DOHH2 (cell line): ENCODE measurements at regions not wholly inside any gene's neighbourhood (a gene's known extent, or its start where the extent isn't known, plus 50 kb on each side); places are given as distances from the start of the nearest gene placed in this dataset.

Source experiments
- H3F3A ChIP-seq: fragments of 200-600 bp; sonication (generic), shearing (Covaris generic); 2 replicates; pipeline ENCODE4 v1.6.0; 2016; ENCODE audit warnings: antibody characterized with exemption, mild to moderate bottlenecking; ENCODE audit not compliant: control insufficient read depth, insufficient read depth
- H3K27ac ChIP-seq: fragments of 200-600 bp; sonication (generic); 2 replicates; pipeline ENCODE4 v1.5.1; 2014; ENCODE audit warnings: low read depth, mild to moderate bottlenecking, low read length, moderate library complexity
- H3K27me3 ChIP-seq: fragments of 200-600 bp; sonication (generic); 2 replicates; pipeline ENCODE4 v1.6.1; 2014; ENCODE audit warnings: mild to moderate bottlenecking, low read length, mixed read lengths; ENCODE audit not compliant: control insufficient read depth
- H3K36me3 ChIP-seq: fragments of 200-600 bp; sonication (generic); 2 replicates; pipeline ENCODE4 v1.6.1; 2014; ENCODE audit warnings: mild to moderate bottlenecking, low read length, moderate library complexity, mixed read lengths; ENCODE audit not compliant: control insufficient read depth
- H3K4me1 ChIP-seq: fragments of 200-600 bp; sonication (generic); 2 replicates; pipeline ENCODE4 v1.6.1; 2014; ENCODE audit warnings: mild to moderate bottlenecking, low read length, mixed read lengths; ENCODE audit not compliant: control insufficient read depth
- H3K4me2 ChIP-seq: fragments of 200-600 bp; sonication (generic); 2 replicates; pipeline ENCODE4 v1.6.0; 2014; ENCODE audit warnings: mild to moderate bottlenecking, low read length, moderate library complexity
- H3K4me3 ChIP-seq: fragments of 200-600 bp; sonication (generic); 2 replicates; pipeline ENCODE4 v1.5.1; 2014; ENCODE audit warnings: mild to moderate bottlenecking, low read length, mixed read lengths
- H3K79me2 ChIP-seq: fragments of 200-600 bp; sonication (generic); 2 replicates; pipeline ENCODE4 v1.6.1; 2014; ENCODE audit warnings: mild to moderate bottlenecking, low read length, mixed read lengths; ENCODE audit not compliant: control insufficient read depth
- H3K9me2 ChIP-seq: fragments of 200-600 bp; sonication (generic); replicated peaks from 2 replicates; pipeline ENCODE4 v1.6.1; 2014; ENCODE audit warnings: mild to moderate bottlenecking, low read length, mixed read lengths; ENCODE audit not compliant: control insufficient read depth
- H3K9me3 ChIP-seq: fragments of 200-600 bp; sonication (generic); 2 replicates; pipeline ENCODE4 v1.6.1; 2014; ENCODE audit warnings: antibody characterized with exemption, low read length, mixed read lengths; ENCODE audit not compliant: control insufficient read depth, insufficient read depth
- H4K20me1 ChIP-seq: fragments of 200-600 bp; sonication (generic); 2 replicates; pipeline ENCODE4 v1.6.0; 2014; ENCODE audit warnings: low read depth, mild to moderate bottlenecking, antibody characterized with exemption, low read length, moderate library complexity; ENCODE audit not compliant: control insufficient read depth, insufficient read depth
- EZH2phosphoT487 ChIP-seq: fragments of 200-600 bp; sonication (generic); IDR thresholded peaks from 2 replicates; pipeline ENCODE4 v1.6.1; 2017; ENCODE audit warnings: borderline replicate concordance, mild to moderate bottlenecking, antibody characterized with exemption, low read length, moderate library complexity, mixed read lengths
- TF ChIP-seq, protein P1 (sequence below): fragments of 200-600 bp; sonication (generic); IDR thresholded peaks from one replicate; pipeline ENCODE4 v1.5.1; 2014; ENCODE audit warnings: antibody characterized with exemption, mild to moderate bottlenecking, low read depth, low read length; ENCODE audit not compliant: poor library complexity, severe bottlenecking

GRCh38 chr5:152177626-152178349, 227.3 kb downstream of the NMUR2 start:
- TF ChIP-seq EZH2phosphoT487, result no peak
- TF ChIP-seq, protein P1, sequence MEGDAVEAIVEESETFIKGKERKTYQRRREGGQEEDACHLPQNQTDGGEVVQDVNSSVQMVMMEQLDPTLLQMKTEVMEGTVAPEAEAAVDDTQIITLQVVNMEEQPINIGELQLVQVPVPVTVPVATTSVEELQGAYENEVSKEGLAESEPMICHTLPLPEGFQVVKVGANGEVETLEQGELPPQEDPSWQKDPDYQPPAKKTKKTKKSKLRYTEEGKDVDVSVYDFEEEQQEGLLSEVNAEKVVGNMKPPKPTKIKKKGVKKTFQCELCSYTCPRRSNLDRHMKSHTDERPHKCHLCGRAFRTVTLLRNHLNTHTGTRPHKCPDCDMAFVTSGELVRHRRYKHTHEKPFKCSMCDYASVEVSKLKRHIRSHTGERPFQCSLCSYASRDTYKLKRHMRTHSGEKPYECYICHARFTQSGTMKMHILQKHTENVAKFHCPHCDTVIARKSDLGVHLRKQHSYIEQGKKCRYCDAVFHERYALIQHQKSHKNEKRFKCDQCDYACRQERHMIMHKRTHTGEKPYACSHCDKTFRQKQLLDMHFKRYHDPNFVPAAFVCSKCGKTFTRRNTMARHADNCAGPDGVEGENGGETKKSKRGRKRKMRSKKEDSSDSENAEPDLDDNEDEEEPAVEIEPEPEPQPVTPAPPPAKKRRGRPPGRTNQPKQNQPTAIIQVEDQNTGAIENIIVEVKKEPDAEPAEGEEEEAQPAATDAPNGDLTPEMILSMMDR, result no peak
- H3K36me3 ChIP-seq, result no peaks in the 10 kb centered on the region
- no peaks in the 10 kb centered on the region for H3K79me2 ChIP-seq
- H3K9me3 ChIP-seq, result no peaks in the 10 kb centered on the region
- H3K27ac ChIP-seq, result no peak overlapping the region
- no peak overlapping the region for H3K4me3 ChIP-seq
- H3K9me2 ChIP-seq, result no peaks in the 10 kb centered on the region
- H3K4me2 ChIP-seq, result no peak overlapping the region
- H3K27me3 ChIP-seq, result no peaks in the 10 kb centered on the region; the same call in 1 of the 2 replicates
- H4K20me1 ChIP-seq, result no peaks in the 10 kb centered on the region
- H3F3A ChIP-seq, result no peaks in the 10 kb centered on the region
- no peaks in the 10 kb centered on the region for H3K4me1 ChIP-seq

GRCh38 chr5:152171888-152172287, 233.2 kb downstream of the NMUR2 start:
- no peak overlapping the region for H3K4me2 ChIP-seq
- H3K36me3 ChIP-seq, result no peaks in the 10 kb centered on the region
- H3K27me3 ChIP-seq, result no peaks in the 10 kb centered on the region; the same call in 1 of the 2 replicates
- TF ChIP-seq EZH2phosphoT487, result no peak
- TF ChIP-seq, protein P1, result no peak
- H3K79me2 ChIP-seq, result no peaks in the 10 kb centered on the region
- H3F3A ChIP-seq, result no peaks in the 10 kb centered on the region
- no peaks in the 10 kb centered on the region for H3K9me2 ChIP-seq
- no peaks in the 10 kb centered on the region for H3K4me1 ChIP-seq
- H3K4me3 ChIP-seq, result no peak overlapping the region
- no peak overlapping the region for H3K27ac ChIP-seq
- H4K20me1 ChIP-seq, result no peaks in the 10 kb centered on the region
- no peaks in the 10 kb centered on the region for H3K9me3 ChIP-seq

DNA sequence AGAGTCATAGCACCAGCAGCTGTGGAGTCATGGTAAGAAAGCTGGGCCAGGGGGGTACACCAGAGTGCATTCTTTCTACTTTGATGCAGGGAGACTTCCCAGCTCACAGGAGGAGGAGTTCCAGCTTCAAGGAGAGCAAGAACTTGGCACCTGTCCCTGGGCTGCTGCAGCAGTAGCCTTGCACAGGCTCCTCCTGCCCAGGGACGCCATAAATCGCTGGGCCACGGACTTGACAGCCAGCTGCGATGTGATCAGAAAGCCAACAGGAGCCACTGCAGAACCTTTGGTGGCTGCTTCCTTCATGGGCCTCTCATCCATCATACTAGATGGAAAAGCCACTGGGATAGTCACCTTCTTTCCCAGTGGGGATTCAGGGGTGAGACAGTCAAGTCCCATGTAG, 234.7 kb downstream of the NMUR2 start:
- H3K4me2 ChIP-seq, result no peak overlapping the region
- no peaks in the 10 kb centered on the region for H3K36me3 ChIP-seq
- H3F3A ChIP-seq, result no peaks in the 10 kb centered on the region
- no peak for TF ChIP-seq EZH2phosphoT487
- TF ChIP-seq, protein P1, result no peak
- H3K9me3 ChIP-seq, result no peaks in the 10 kb centered on the region
- no peaks in the 10 kb centered on the region; the same call in 1 of the 2 replicates for H3K27me3 ChIP-seq
- no peaks in the 10 kb centered on the region for H3K4me1 ChIP-seq
- H3K4me3 ChIP-seq, result no peak overlapping the region
- no peak overlapping the region for H3K27ac ChIP-seq
- no peaks in the 10 kb centered on the region for H3K79me2 ChIP-seq
- H4K20me1 ChIP-seq, result no peaks in the 10 kb centered on the region
- H3K9me2 ChIP-seq, result no peaks in the 10 kb centered on the region
